H1 (cell line): ENCODE measurements at regions not wholly inside any gene's neighbourhood (a gene's known extent, or its start where the extent isn't known, plus 50 kb on each side); places are given as distances from the start of the nearest gene placed in this dataset.
A peak's percentile ranks its signal among the peaks of the same experiment; 100 is the strongest.
"Not testable (repeated sequence)": the region's sequence is repeated elsewhere in the genome, so short reads cannot be mapped to it uniquely, and the experiment has no call there.

Experiments used
- CTCF ChIA-PET: fragments of 300-600 bp; sonication (Branson Sonifier 250); formaldehyde crosslinking; loops from one replicate; lab custom pipeline; 2021; ENCODE audit not compliant: partially characterized antibody; lab: Charles Lee
- POLR2A ChIA-PET: fragments of 300-600 bp; sonication (Branson Sonifier 250); formaldehyde crosslinking; loops from one replicate; lab custom pipeline; 2021; ENCODE audit warnings: inconsistent platforms; ENCODE audit not compliant: partially characterized antibody; lab: Charles Lee
- DNase-seq, 2 experiments: peaks; one replicate each; pipeline versions ENCODE4 v3.0.0 to v3.0.0-alpha.2; 2010 to 2022; ENCODE audit warnings: low spot score in 2 of 2, low read depth in 1 of 2, mixed read lengths in 1 of 2
- FAIRE-seq: peaks from 2 replicates; lab custom pipeline; 2011; peaks lifted over from hg19 to GRCh38; lab: Jason Lieb, UNC
- H2AFZ ChIP-seq: 2 replicates; pipeline ENCODE4 v1.8.1; 2012; ENCODE audit warnings: low read length, inconsistent platforms
- H2AK5ac ChIP-seq: 2 replicates; pipeline ENCODE4 v1.6.1; 2013; ENCODE audit warnings: low read depth, low read length
- H2BK120ac ChIP-seq: replicated peaks from 2 replicates; pipeline ENCODE3; 2013; ENCODE audit warnings: low read depth, low read length, inconsistent platforms
- H2BK12ac ChIP-seq: 2 replicates; pipeline ENCODE4 v1.6.1; 2013; ENCODE audit warnings: low read depth, low read length
- H2BK15ac ChIP-seq: 2 replicates; pipeline ENCODE4 v1.6.1; 2013; ENCODE audit warnings: low read length
- H2BK20ac ChIP-seq: 2 replicates; pipeline ENCODE4 v1.6.1; 2013; ENCODE audit warnings: low read length
- H2BK5ac ChIP-seq: 2 replicates; pipeline ENCODE4 v1.6.1; 2013; ENCODE audit warnings: low read depth, low read length
- H3K14ac ChIP-seq: 2 replicates; pipeline ENCODE4 v1.6.1; 2013; ENCODE audit warnings: inconsistent platforms; ENCODE audit not compliant: insufficient read length
- H3K18ac ChIP-seq: 2 replicates; pipeline ENCODE4 v1.6.1; 2013; ENCODE audit warnings: low read length; ENCODE audit errors: extremely low read depth
- H3K23ac ChIP-seq: 2 replicates; pipeline ENCODE4 v1.6.1; 2013; ENCODE audit warnings: inconsistent platforms; ENCODE audit not compliant: insufficient read length
- H3K23me2 ChIP-seq: 2 replicates; pipeline ENCODE4 v1.6.1; 2013; ENCODE audit warnings: low read depth, low read length
- H3K27ac ChIP-seq: 2 replicates; pipeline ENCODE4 v1.6.1; 2011; ENCODE audit warnings: low read depth, low read length, inconsistent platforms
- H3K27me3 ChIP-seq, 4 experiments: replicated peaks in 1 of 4; 1 replicate in 1 of 4; 2 replicates in 3 of 4; pipeline versions ENCODE4 v1.6.1 to v1.8.1; 2011 to 2013; ENCODE audit warnings: low read length in 3 of 4, mild to moderate bottlenecking in 3 of 4, inconsistent platforms in 2 of 4, mixed read lengths in 2 of 4, moderate library complexity in 1 of 4; ENCODE audit not compliant: control insufficient read depth in 3 of 4, insufficient read depth in 3 of 4; ENCODE audit errors: extremely low read depth in 1 of 4
- H3K36me3 ChIP-seq, 4 experiments: 2 replicates each; pipeline versions ENCODE4 v1.6.1 to v1.8.1; 2011 to 2013; ENCODE audit warnings: mild to moderate bottlenecking in 4 of 4, low read length in 3 of 4, moderate library complexity in 2 of 4, control low read depth in 1 of 4, inconsistent platforms in 1 of 4; ENCODE audit not compliant: insufficient read depth in 4 of 4, control insufficient read depth in 2 of 4
- H3K4ac ChIP-seq: replicated peaks from 2 replicates; pipeline ENCODE3; 2013; ENCODE audit warnings: low read length, low read depth, mixed read lengths, inconsistent platforms; ENCODE audit not compliant: insufficient read length
- H3K4me1 ChIP-seq, 4 experiments: replicated peaks in 1 of 4; 1 replicate in 1 of 4; 2 replicates in 3 of 4; pipeline versions ENCODE4 v1.6.1 to v1.8.1; 2011 to 2013; ENCODE audit warnings: low read length in 3 of 4, inconsistent platforms in 2 of 4, mixed read lengths in 1 of 4; ENCODE audit not compliant: insufficient read depth in 4 of 4, control insufficient read depth in 3 of 4
- H3K4me2 ChIP-seq, 2 experiments: 2 replicates each; pipeline versions ENCODE4 v1.6.1 to v1.8.1; 2011 to 2013; ENCODE audit warnings: low read depth in 2 of 2, low read length in 2 of 2, control low read depth in 1 of 2, inconsistent platforms in 1 of 2, mild to moderate bottlenecking in 1 of 2; ENCODE audit not compliant: insufficient read depth in 1 of 2
- H3K4me3 ChIP-seq, 4 experiments: fragments of 200-600, 300-600 bp in 1 of 4; sonication (generic), shearing (Covaris generic), sonication (Bioruptor Twin) in 1 of 4; 2 replicates each; pipeline versions ENCODE4 v1.5.1 to v1.8.1; 2011 to 2016; ENCODE audit warnings: low read length in 4 of 4, low read depth in 3 of 4, control low read depth in 2 of 4, inconsistent platforms in 2 of 4, mild to moderate bottlenecking in 2 of 4, mixed read lengths in 1 of 4, moderate library complexity in 1 of 4; ENCODE audit not compliant: insufficient read depth in 2 of 4; ENCODE audit errors: extremely low read depth in 1 of 4
- H3K56ac ChIP-seq: replicated peaks from 2 replicates; pipeline ENCODE3; 2013; ENCODE audit warnings: low read depth, mild to moderate bottlenecking, mixed read lengths, low read length, inconsistent platforms; ENCODE audit not compliant: insufficient read length
- H3K79me1 ChIP-seq: 2 replicates; pipeline ENCODE4 v1.6.1; 2013; ENCODE audit warnings: low read depth, low read length, control low read depth
- H3K79me2 ChIP-seq, 2 experiments: 2 replicates each; pipeline versions ENCODE4 v1.6.1 to v1.8.1; 2012 to 2013; ENCODE audit warnings: low read length in 2 of 2, mild to moderate bottlenecking in 2 of 2, inconsistent platforms in 1 of 2; ENCODE audit not compliant: insufficient read depth in 2 of 2, control insufficient read depth in 1 of 2
- H3K9ac ChIP-seq, 4 experiments: replicated peaks in 1 of 4; 1 replicate in 1 of 4; 2 replicates in 3 of 4; pipeline versions ENCODE4 v1.6.1 to v1.8.1; 2011 to 2013; ENCODE audit warnings: low read depth in 3 of 4, low read length in 3 of 4, control low read depth in 2 of 4, mild to moderate bottlenecking in 2 of 4, moderate library complexity in 2 of 4, inconsistent platforms in 1 of 4; ENCODE audit errors: extremely low read depth in 1 of 4
- H3K9me3 ChIP-seq, 2 experiments: 2 replicates each; pipeline versions ENCODE4 v1.6.1 to v1.8.1; 2012 to 2013; ENCODE audit warnings: mild to moderate bottlenecking in 2 of 2, moderate library complexity in 2 of 2, control low read depth in 1 of 2, inconsistent platforms in 1 of 2, low read depth in 1 of 2, low read length in 1 of 2, mixed read lengths in 1 of 2; ENCODE audit not compliant: insufficient read depth in 2 of 2
- H4K20me1 ChIP-seq, 2 experiments: replicated peaks in 1 of 2; 2 replicates each; pipeline versions ENCODE3 to v1.8.1; 2011 to 2013; ENCODE audit warnings: inconsistent platforms in 2 of 2, low read length in 2 of 2, mild to moderate bottlenecking in 1 of 2; ENCODE audit not compliant: insufficient read depth in 2 of 2, control insufficient read depth in 1 of 2
- H4K5ac ChIP-seq: 2 replicates; pipeline ENCODE4 v1.6.1; 2013; ENCODE audit warnings: low read length, low read depth, mixed read lengths, inconsistent platforms; ENCODE audit not compliant: insufficient read length
- H4K8ac ChIP-seq: 2 replicates; pipeline ENCODE4 v1.8.0; 2013; ENCODE audit warnings: mild to moderate bottlenecking, moderate library complexity, low read length, inconsistent platforms; ENCODE audit not compliant: insufficient read depth; ENCODE audit errors: extremely low read depth
- H4K91ac ChIP-seq: replicated peaks from 2 replicates; pipeline ENCODE3; 2013; ENCODE audit warnings: low read length, mixed read lengths, inconsistent platforms; ENCODE audit not compliant: insufficient read length
- EP300 ChIP-seq, 2 experiments: IDR thresholded peaks; 1 replicate in 1 of 2; 2 replicates in 1 of 2; pipeline ENCODE4 v1.6.1; 2011 to 2012; ENCODE audit warnings: low read depth in 2 of 2, low read length in 2 of 2, mild to moderate bottlenecking in 2 of 2, borderline replicate concordance in 1 of 2, inconsistent platforms in 1 of 2, moderate library complexity in 1 of 2
- RAD21 ChIP-seq, 2 experiments: IDR thresholded peaks in 1 of 2; conservative IDR thresholded peaks in 1 of 2; 2 replicates each; pipeline ENCODE4 v1.6.1; 2011; ENCODE audit warnings: low read depth in 2 of 2, low read length in 2 of 2, improper control_type of control experiment in 1 of 2, inconsistent platforms in 1 of 2, mild to moderate bottlenecking in 1 of 2, moderate library complexity in 1 of 2
- TAF1 ChIP-seq: IDR thresholded peaks from 2 replicates; pipeline ENCODE4 v1.6.1; 2011; ENCODE audit warnings: mild to moderate bottlenecking, low read depth, low read length
- WGBS, 2 experiments: shearing (Covaris generic) in 1 of 2; methylation state at CpG; one replicate each; pipeline versions ENCODE4 v1.1.6 to v1.1.7; 2013 to 2015; ENCODE audit warnings: low lambda C conversion rate in 2 of 2, mixed read lengths in 2 of 2, inconsistent platforms in 1 of 2, low coverage in 1 of 2, missing lambda C conversion rate in 1 of 2; ENCODE audit not compliant: insufficient replicate concordance in 2 of 2, insufficient coverage in 1 of 2, insufficient read length in 1 of 2; ENCODE audit errors: extremely low coverage in 1 of 2, missing lambda C conversion rate in 1 of 2; 5-methylcytosine and 5-hydroxymethylcytosine counted together

DNA sequence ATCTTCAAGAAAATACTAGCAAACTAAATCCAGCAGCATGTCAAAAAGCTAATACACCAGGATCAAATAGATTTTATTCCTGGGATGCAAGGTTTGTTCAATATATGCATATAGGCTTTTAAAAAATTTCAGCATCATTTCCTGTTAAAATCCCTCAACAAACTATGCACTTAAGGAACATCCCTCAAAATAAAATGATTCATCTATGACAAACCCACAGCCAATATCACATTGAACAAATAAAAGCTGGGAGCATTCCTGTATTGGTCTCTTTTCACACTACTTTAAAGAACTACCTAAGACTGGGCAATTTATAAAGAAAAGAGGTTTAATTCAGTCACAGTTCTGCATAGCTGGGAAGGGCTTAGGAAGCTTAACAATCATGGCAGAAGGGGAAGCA, 726.7 kb downstream of the GRXCR1 start (continued):
- no peak for TF ChIP-seq TAF1

DNA sequence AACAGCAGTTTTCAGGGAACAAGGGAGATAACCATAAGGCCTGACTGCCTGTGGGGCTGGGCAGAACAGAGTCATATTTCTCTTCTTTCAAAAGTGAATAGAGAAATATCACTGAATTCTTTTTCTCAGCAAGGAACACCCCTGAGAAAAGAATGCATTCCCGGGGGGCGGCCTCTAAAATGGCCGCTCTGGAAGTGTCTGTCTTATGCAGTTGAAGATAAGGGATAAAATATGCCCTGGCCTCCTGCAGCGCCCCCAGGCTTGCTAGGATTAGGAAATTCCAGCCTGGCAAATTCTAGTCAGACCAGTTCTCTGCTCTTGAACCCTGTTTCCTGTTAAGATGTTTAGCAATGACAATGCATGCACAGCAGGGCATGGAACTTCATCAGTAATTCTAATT, 745.4 kb downstream of the GRXCR1 start:
- H4K8ac ChIP-seq, H3K23me2 ChIP-seq, H2BK5ac ChIP-seq, POLR2A ChIA-PET, H3K23ac ChIP-seq, H3K9ac ChIP-seq, H2AFZ ChIP-seq, H3K4me2 ChIP-seq, H3K56ac ChIP-seq, CTCF ChIA-PET, H3K4me3 ChIP-seq, H3K18ac ChIP-seq, H4K20me1 ChIP-seq, H3K4ac ChIP-seq, H2BK12ac ChIP-seq, H3K4me1 ChIP-seq, H3K27ac ChIP-seq, H3K27me3 ChIP-seq, H3K14ac ChIP-seq, H3K9me3 ChIP-seq, H2BK15ac ChIP-seq, H4K5ac ChIP-seq, H3K79me2 ChIP-seq, H3K79me1 ChIP-seq, H2AK5ac ChIP-seq, FAIRE-seq, H2BK20ac ChIP-seq, H2BK120ac ChIP-seq, H3K36me3 ChIP-seq, H4K91ac ChIP-seq: not testable (repeated sequence)
- TF ChIP-seq EP300 (IDR thresholded peaks at IDR 0.05; ENCODE audit: borderline replicate concordance in 1 of 2, low read depth in 2 of 2, low read length in 2 of 2) (peak; percentile 32 to 84; a peak in 2 of 3 replicates), RAD21 (IDR thresholded peaks at IDR 0.05 in 1 of 2, conservative IDR thresholded peaks at IDR 0.05 in 1 of 2; ENCODE audit: low read depth in 2 of 2, low read length in 2 of 2) (0 out of 4 replicates have a peak, but pooled peaks of 1 of the 2 experiments have one; percentile 4)
- WGBS, 2 experiments: 93% methylated on average over 4 of the region's 4 CpGs; no CpG with 5 or more reads in 1 of the 2 experiments
- peak in 1 of 2 experiments; percentile 48 for DNase-seq
